Activated CD4-positive, alpha-beta memory T cell treated with anti-CD3 and anti-CD28 coated beads for 36 hours (primary cell): ENCODE measurements at regions not wholly inside any gene's neighbourhood (a gene's known extent, or its start where the extent isn't known, plus 50 kb on each side); places are given as distances from the start of the nearest gene placed in this dataset.

Experiments
- CTCF ChIA-PET: fragments of 350-600 bp; sonication (Branson Sonifier 250); formaldehyde crosslinking; loops from one replicate; lab custom pipeline; 2021; ENCODE audit warnings: antibody characterized with exemption, inconsistent platforms; lab: Charles Lee
- POLR2A ChIA-PET: fragments of 350-600 bp; sonication (Branson Sonifier 250); formaldehyde crosslinking; loops from one replicate; lab custom pipeline; 2021; ENCODE audit warnings: antibody characterized with exemption; lab: Charles Lee
- DNase-seq: peaks from one replicate; pipeline ENCODE4 v3.0.0-alpha.2; 2020
- H3K27ac Mint-ChIP-seq: one replicate; pipeline ENCODE4 v1.8.0; 2021; ENCODE audit warnings: mixed read lengths
- H3K27me3 Mint-ChIP-seq: one replicate; pipeline ENCODE4 v1.8.0; 2021; ENCODE audit warnings: mixed read lengths
- H3K36me3 Mint-ChIP-seq: one replicate; pipeline ENCODE4 v1.8.0; 2021; ENCODE audit warnings: mixed read lengths
- H3K4me1 Mint-ChIP-seq: one replicate; pipeline ENCODE4 v1.8.0; 2021; ENCODE audit warnings: low read depth, mixed read lengths
- H3K4me3 Mint-ChIP-seq: one replicate; pipeline ENCODE4 v1.8.0; 2021; ENCODE audit warnings: mild to moderate bottlenecking, mixed read lengths
- H3K9me3 Mint-ChIP-seq: one replicate; pipeline ENCODE4 v1.8.0; 2021; ENCODE audit warnings: mixed read lengths
- intact Hi-C: fragments of 100-400 bp; cut with micrococcal nuclease; formaldehyde crosslinking; loops from one replicate; pipeline ENCODE4 v1.15.1; 2023

GRCh38 chr7:16318463-16318862, 102.9 kb downstream of the CRPPA start:
- intact Hi-C loops, result no loop called here
- no peaks in the 10 kb centered on the region for H3K27me3 Mint-ChIP-seq
- H3K27ac Mint-ChIP-seq, result no peak overlapping the region
- no peaks in the 10 kb centered on the region for H3K4me1 Mint-ChIP-seq
- ChIA-PET POLR2A (no interaction called here), CTCF (interaction anchor here (0.5 kb wide), 1 partner anchor 15 kb away, joined by 3 read pairs; no protein-coding TSS in a partner anchor)
- H3K9me3 Mint-ChIP-seq, result no peaks in the 10 kb centered on the region
- no peak for DNase-seq
- no peaks in the 10 kb centered on the region for H3K36me3 Mint-ChIP-seq
- H3K4me3 Mint-ChIP-seq, result no peak overlapping the region

GRCh38 chr7:16317406-16317805, 103.9 kb downstream of the CRPPA start:
- intact Hi-C loops, result no loop called here
- POLR2A ChIA-PET, result no interaction called here
- no peaks in the 10 kb centered on the region for H3K9me3 Mint-ChIP-seq

GRCh38 chr7:16315280-16315679, 106.1 kb downstream of the CRPPA start:
- no peaks in the 10 kb centered on the region for H3K9me3 Mint-ChIP-seq
- no peak overlapping the region for H3K27ac Mint-ChIP-seq
- DNase-seq, result no peak
- ChIA-PET CTCF (no interaction called here), POLR2A (no interaction called here)
- H3K36me3 Mint-ChIP-seq, result no peaks in the 10 kb centered on the region
- H3K4me1 Mint-ChIP-seq, result no peaks in the 10 kb centered on the region
- H3K4me3 Mint-ChIP-seq, result no peak overlapping the region
- intact Hi-C loops, result no loop called here
- H3K27me3 Mint-ChIP-seq, result no peaks in the 10 kb centered on the region

More at GRCh38 chr7:16317406-16317805, 103.9 kb downstream of the CRPPA start:
- no peak overlapping the region for H3K4me3 Mint-ChIP-seq
- CTCF ChIA-PET, result no interaction called here
- H3K4me1 Mint-ChIP-seq, result no peaks in the 10 kb centered on the region
- no peak for DNase-seq
- H3K27ac Mint-ChIP-seq, result no peak overlapping the region
- no peaks in the 10 kb centered on the region for H3K36me3 Mint-ChIP-seq
- H3K27me3 Mint-ChIP-seq, result no peaks in the 10 kb centered on the region

DNA sequence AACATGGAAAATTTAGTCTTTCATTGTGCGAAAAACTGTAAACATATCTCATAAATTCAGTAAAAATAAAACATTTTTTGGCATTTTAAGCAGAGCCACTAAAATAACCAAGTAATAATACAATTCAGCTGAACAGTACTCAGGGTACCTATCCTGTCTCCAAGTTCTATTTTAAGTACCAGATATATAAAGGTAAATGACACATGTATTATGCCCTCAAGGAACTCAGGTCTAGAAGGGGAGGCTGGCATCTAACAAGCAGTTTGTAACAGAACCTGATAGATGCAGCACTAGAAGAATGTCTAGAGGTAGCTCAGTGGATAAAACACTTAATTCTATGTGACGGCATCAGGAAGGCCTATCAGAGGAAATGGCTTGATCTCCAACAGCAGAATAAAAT, 112.2 kb downstream of the CRPPA start:
- no peaks in the 10 kb centered on the region for H3K36me3 Mint-ChIP-seq
- intact Hi-C loops, result no loop called here
- no peak for DNase-seq
- H3K27ac Mint-ChIP-seq, result no peak overlapping the region
- H3K4me1 Mint-ChIP-seq, result no peaks in the 10 kb centered on the region
- ChIA-PET CTCF (no interaction called here), POLR2A (no interaction called here)
- no peaks in the 10 kb centered on the region for H3K27me3 Mint-ChIP-seq
- no peaks in the 10 kb centered on the region for H3K9me3 Mint-ChIP-seq
- H3K4me3 Mint-ChIP-seq, result no peak overlapping the region

- CTCF ChIA-PET, result no interaction called here
- H3K9me3 Mint-ChIP-seq, result no peaks in the 10 kb centered on the region
- POLR2A ChIA-PET, result no interaction called here
- H3K36me3 Mint-ChIP-seq, result no peaks in the 10 kb centered on the region
- H3K4me1 Mint-ChIP-seq, result no peaks in the 10 kb centered on the region
- intact Hi-C loops, result no loop called here
- no peak overlapping the region for H3K27ac Mint-ChIP-seq
- no peaks in the 10 kb centered on the region for H3K27me3 Mint-ChIP-seq
- H3K4me3 Mint-ChIP-seq, result no peak overlapping the region
- no peak for DNase-seq
Measured at GRCh38 chr7:16301291-16301690, 120.0 kb downstream of the CRPPA start.

- CTCF ChIA-PET, result no interaction called here
Measured at GRCh38 chr7:16300361-16300895, 120.9 kb downstream of the CRPPA start.

GRCh38 chr7:16299853-16300252, 121.5 kb downstream of the CRPPA start:
- H3K9me3 Mint-ChIP-seq, result no peaks in the 10 kb centered on the region
- no peaks in the 10 kb centered on the region for H3K27me3 Mint-ChIP-seq
- ChIA-PET POLR2A (no interaction called here), CTCF (no interaction called here)
- no peak overlapping the region for H3K27ac Mint-ChIP-seq
- intact Hi-C loops, result no loop called here
- no peaks in the 10 kb centered on the region for H3K4me1 Mint-ChIP-seq
- no peak for DNase-seq
- no peaks in the 10 kb centered on the region for H3K36me3 Mint-ChIP-seq
- H3K4me3 Mint-ChIP-seq, result no peak overlapping the region

More at GRCh38 chr7:16300361-16300895, 120.9 kb downstream of the CRPPA start:
- Mint-ChIP-seq H3K27me3 (no peaks in the 10 kb centered on the region), H3K4me1 (no peaks in the 10 kb centered on the region), H3K9me3 (no peaks in the 10 kb centered on the region), H3K36me3 (no peaks in the 10 kb centered on the region), H3K27ac (no peak overlapping the region), H3K4me3 (no peak overlapping the region)
- no peak for DNase-seq
- intact Hi-C loops, result no loop called here
- POLR2A ChIA-PET, result no interaction called here

GRCh38 chr7:16298221-16298620, 123.1 kb downstream of the CRPPA start:
- Mint-ChIP-seq H3K4me1 (no peaks in the 10 kb centered on the region), H3K4me3 (no peak overlapping the region), H3K27me3 (no peaks in the 10 kb centered on the region), H3K27ac (no peak overlapping the region), H3K36me3 (no peaks in the 10 kb centered on the region), H3K9me3 (no peaks in the 10 kb centered on the region)
- CTCF ChIA-PET, result no interaction called here
- intact Hi-C loops, result no loop called here
- DNase-seq, result no peak
- POLR2A ChIA-PET, result no interaction called here

DNA sequence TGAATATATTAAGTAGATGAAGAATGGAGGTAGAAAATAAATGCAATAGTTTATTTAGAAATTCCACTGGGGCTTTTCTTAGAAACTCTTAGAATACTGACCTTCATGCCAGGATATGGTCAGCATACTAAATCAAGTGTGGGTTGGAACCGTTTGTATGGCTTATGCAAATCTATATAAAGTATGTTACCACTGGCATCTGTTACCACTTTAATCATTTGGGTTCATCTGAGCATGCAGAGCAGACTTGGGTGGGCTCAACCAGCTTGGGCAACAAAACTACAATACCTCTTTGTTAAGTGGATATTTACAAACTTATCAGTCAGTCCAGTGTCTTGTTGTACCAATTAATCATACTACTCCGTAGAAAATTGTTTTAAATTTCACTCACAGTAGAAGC, 125.8 kb downstream of the CRPPA start:
- Mint-ChIP-seq H3K4me3 (no peak overlapping the region), H3K27me3 (no peaks in the 10 kb centered on the region), H3K27ac (no peak overlapping the region), H3K36me3 (no peaks in the 10 kb centered on the region), H3K9me3 (no peaks in the 10 kb centered on the region), H3K4me1 (no peaks in the 10 kb centered on the region)
- POLR2A ChIA-PET, result no interaction called here
- DNase-seq, result no peak
- CTCF ChIA-PET, result no interaction called here
- intact Hi-C loops, result no loop called here

DNA sequence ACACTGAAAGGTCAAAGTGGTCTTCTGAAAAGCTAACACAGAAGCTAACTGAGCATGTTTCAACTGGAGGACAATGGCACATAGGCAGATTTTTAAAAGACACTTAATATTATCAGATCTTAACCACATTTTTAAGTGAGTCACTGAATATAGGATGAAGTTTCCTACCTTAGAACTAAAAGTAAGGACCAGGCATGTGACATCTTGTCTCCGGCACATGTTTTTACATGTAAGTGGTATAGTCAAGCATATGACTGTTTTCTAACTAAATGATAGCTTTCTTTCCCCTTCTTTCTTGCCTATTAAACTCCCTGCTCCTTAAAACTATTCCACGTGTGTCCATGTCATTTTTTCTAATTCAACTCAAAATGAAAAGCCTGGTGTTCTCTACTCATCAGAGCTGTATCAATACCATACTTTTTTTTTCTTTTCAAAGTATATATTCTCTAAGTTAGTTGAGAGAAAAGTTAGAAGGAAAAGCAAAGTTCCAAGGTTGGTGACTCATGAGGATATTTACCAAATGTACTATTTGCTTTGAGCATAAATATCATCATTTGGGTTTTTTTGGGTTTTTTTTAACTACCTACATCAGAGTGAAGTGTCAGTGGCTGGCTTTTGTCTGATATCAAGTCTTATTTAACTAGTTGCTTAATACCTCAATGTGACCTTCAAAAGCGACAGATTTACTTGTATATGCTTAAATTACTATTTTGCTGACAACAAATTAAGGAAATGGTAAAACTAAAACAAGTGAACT, 127.5 kb downstream of the CRPPA start:
- Mint-ChIP-seq H3K9me3 (no peaks in the 10 kb centered on the region), H3K27me3 (no peaks in the 10 kb centered on the region), H3K4me1 (no peaks in the 10 kb centered on the region), H3K27ac (no peak overlapping the region), H3K36me3 (no peaks in the 10 kb centered on the region), H3K4me3 (no peak overlapping the region)
- CTCF ChIA-PET, result no interaction called here
- DNase-seq, result no peak
- intact Hi-C loops, result no loop called here
- POLR2A ChIA-PET, result no interaction called here

GRCh38 chr7:16284581-16284980, 136.8 kb downstream of the CRPPA start:
- Mint-ChIP-seq H3K36me3 (no peaks in the 10 kb centered on the region), H3K27ac (no peak overlapping the region), H3K4me3 (no peak overlapping the region), H3K9me3 (no peaks in the 10 kb centered on the region), H3K4me1 (no peaks in the 10 kb centered on the region), H3K27me3 (no peaks in the 10 kb centered on the region)
- ChIA-PET CTCF (no interaction called here), POLR2A (no interaction called here)
- no peak for DNase-seq
- intact Hi-C loops, result no loop called here

GRCh38 chr7:16278167-16278787, 143.1 kb downstream of the CRPPA start:
- Mint-ChIP-seq H3K4me1 (no peaks in the 10 kb centered on the region), H3K27me3 (no peaks in the 10 kb centered on the region), H3K4me3 (no peak overlapping the region), H3K36me3 (no peaks in the 10 kb centered on the region), H3K27ac (no peak overlapping the region), H3K9me3 (no peaks in the 10 kb centered on the region)
- ChIA-PET CTCF (no interaction called here), POLR2A (no interaction called here)
- no peak for DNase-seq
- intact Hi-C loops, result no loop called here
